ENCODE measurements at regions not wholly inside any gene's neighbourhood (a gene's known extent, or its start where the extent isn't known, plus 50 kb on each side); places are given as distances from the start of the nearest gene placed in this dataset.

DNA sequence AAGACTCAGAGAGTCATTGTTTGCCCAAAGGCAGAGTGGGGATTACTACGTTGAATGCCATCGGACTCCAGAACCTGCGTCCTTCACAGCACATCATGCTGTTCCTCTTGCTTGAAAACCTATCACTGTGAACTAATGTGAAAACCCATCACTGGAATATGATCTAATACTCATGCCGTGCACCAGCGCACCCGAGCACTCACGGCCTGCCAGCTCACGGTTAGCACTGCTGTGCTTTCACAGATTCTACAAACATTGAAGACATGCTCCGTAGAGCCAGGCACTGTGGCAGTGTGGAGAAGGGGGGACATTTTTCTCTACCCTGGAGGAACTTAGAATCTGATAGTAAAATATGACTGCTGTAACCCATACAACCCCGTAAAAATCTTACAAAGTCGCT lies 350.4 kb downstream of the C16orf95 start:
- H3K9me3 ChIP-seq (ENCODE audit: control insufficient read depth, low read length): no peaks in the 10 kb centered on the region
- H3K27me3 ChIP-seq (ENCODE audit: control insufficient read depth, insufficient read depth, low read length): no peaks in the 10 kb centered on the region
- H3K4me1 ChIP-seq: no peaks in the 10 kb centered on the region
- H3K4me2 ChIP-seq (ENCODE audit: low read length): no peak overlapping the region
- H3K36me3 ChIP-seq (ENCODE audit: control insufficient read depth, insufficient read depth, low read length): no peaks in the 10 kb centered on the region
- no peaks in the 10 kb centered on the region for H3K79me2 ChIP-seq
- H3K9ac ChIP-seq: no peak overlapping the region
- H3K27ac ChIP-seq: no peak overlapping the region
- no peak overlapping the region for H3K4me3 ChIP-seq (ENCODE audit: low read depth, low read length)
- no peak overlapping the region for H2AFZ ChIP-seq
- TF ChIP-seq, protein P1, sequence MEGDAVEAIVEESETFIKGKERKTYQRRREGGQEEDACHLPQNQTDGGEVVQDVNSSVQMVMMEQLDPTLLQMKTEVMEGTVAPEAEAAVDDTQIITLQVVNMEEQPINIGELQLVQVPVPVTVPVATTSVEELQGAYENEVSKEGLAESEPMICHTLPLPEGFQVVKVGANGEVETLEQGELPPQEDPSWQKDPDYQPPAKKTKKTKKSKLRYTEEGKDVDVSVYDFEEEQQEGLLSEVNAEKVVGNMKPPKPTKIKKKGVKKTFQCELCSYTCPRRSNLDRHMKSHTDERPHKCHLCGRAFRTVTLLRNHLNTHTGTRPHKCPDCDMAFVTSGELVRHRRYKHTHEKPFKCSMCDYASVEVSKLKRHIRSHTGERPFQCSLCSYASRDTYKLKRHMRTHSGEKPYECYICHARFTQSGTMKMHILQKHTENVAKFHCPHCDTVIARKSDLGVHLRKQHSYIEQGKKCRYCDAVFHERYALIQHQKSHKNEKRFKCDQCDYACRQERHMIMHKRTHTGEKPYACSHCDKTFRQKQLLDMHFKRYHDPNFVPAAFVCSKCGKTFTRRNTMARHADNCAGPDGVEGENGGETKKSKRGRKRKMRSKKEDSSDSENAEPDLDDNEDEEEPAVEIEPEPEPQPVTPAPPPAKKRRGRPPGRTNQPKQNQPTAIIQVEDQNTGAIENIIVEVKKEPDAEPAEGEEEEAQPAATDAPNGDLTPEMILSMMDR (IDR thresholded peaks at IDR 0.05): no peak

DNA sequence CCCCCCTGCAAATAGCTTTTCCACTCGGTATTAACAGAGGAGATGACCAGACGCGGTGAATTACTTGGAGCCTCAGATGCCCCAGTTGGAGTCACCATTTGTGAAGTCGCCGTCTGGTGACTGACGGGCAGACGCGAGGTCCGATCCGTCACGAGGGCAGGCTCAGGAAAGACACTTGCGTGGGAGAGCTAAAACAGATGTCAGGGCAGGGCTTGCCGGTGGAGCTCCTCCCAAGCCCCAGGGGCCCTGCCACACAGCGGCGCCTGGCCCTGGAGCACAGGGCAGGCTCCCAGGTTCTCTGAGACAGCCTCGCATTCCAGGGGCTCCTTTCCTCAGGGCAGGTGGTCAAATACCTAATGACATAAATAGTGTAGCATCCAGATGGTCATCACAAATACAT lies 348.3 kb downstream of the C16orf95 start:
- Histone ChIP-seq H2AFZ (no peak overlapping the region), H3K27me3 (ENCODE audit: control insufficient read depth, insufficient read depth, low read length) (no peaks in the 10 kb centered on the region), H3K4me3 (ENCODE audit: low read depth, low read length) (no peak overlapping the region), H3K9me3 (ENCODE audit: control insufficient read depth, low read length) (no peaks in the 10 kb centered on the region), H3K9ac (no peak overlapping the region), H3K4me1 (no peaks in the 10 kb centered on the region), H3K4me2 (ENCODE audit: low read length) (no peak overlapping the region), H3K36me3 (ENCODE audit: control insufficient read depth, insufficient read depth, low read length) (no peaks in the 10 kb centered on the region), H3K27ac (no peak overlapping the region), H3K79me2 (no peaks in the 10 kb centered on the region)
- TF ChIP-seq, protein P1 (IDR thresholded peaks at IDR 0.05): no peak

DNA sequence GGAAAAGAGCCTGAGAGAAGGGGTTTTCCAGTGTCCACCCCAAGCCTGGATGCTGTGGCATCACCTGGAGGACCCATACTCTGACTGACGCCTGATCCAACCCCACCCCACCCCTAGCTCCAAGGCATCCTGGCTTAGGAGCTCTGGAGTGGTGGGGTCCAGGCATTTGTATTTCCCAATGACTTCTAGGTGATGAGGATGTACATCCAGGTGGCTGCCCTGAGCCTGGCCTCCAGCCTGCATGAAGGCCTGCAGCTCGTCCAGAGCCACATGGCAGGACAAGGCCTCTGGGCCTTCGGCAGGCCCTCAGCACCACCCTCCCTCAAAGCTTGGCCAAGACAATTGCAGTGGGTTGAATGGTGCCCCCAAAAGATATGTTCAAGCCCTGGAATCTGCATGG lies 347.5 kb downstream of the C16orf95 start:
- H3K4me2 ChIP-seq (ENCODE audit: low read length): no peak overlapping the region

DNA sequence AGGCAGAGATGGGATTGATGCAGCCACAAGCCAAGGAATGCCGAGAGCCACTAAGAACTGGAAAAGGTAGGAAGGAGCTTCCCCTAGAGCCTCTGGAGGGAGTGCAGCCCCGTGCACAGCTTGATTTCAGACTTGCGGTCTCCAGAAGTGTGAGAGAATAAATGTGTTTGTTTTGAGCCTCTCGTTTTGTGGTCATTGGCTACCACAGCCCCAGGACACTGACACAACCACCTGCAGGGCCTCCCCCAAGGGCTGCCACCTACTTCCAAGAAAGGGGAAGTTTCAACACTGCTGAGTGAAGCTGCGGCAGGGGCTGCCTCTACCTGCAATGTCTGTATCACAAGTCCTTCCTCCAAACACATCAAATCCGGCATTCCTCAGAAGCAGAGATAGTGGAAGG lies 346.9 kb downstream of the C16orf95 start:
- no peak overlapping the region for H2AFZ ChIP-seq
- H3K4me2 ChIP-seq (ENCODE audit: low read length): no peak overlapping the region
- no peak overlapping the region for H3K27ac ChIP-seq
- H3K36me3 ChIP-seq (ENCODE audit: control insufficient read depth, insufficient read depth, low read length): no peaks in the 10 kb centered on the region
- TF ChIP-seq, protein P1 (IDR thresholded peaks at IDR 0.05): no peak
- H3K79me2 ChIP-seq: no peaks in the 10 kb centered on the region
- H3K4me1 ChIP-seq: no peaks in the 10 kb centered on the region
- no peaks in the 10 kb centered on the region for H3K9me3 ChIP-seq (ENCODE audit: control insufficient read depth, low read length)
- H3K4me3 ChIP-seq (ENCODE audit: low read depth, low read length): no peak overlapping the region
- no peak overlapping the region for H3K9ac ChIP-seq
- H3K27me3 ChIP-seq (ENCODE audit: control insufficient read depth, insufficient read depth, low read length): no peaks in the 10 kb centered on the region

More for the DNA sequence above, 347.5 kb downstream of the C16orf95 start:
- H3K4me3 ChIP-seq (ENCODE audit: low read depth, low read length): no peak overlapping the region
- no peak overlapping the region for H2AFZ ChIP-seq
- TF ChIP-seq, protein P1 (IDR thresholded peaks at IDR 0.05): no peak
- no peaks in the 10 kb centered on the region for H3K9me3 ChIP-seq (ENCODE audit: control insufficient read depth, low read length)
- no peaks in the 10 kb centered on the region for H3K27me3 ChIP-seq (ENCODE audit: control insufficient read depth, insufficient read depth, low read length)
- H3K36me3 ChIP-seq (ENCODE audit: control insufficient read depth, insufficient read depth, low read length): no peaks in the 10 kb centered on the region
- H3K9ac ChIP-seq: no peak overlapping the region
- no peaks in the 10 kb centered on the region for H3K79me2 ChIP-seq
- no peaks in the 10 kb centered on the region for H3K4me1 ChIP-seq
- no peak overlapping the region for H3K27ac ChIP-seq

DNA sequence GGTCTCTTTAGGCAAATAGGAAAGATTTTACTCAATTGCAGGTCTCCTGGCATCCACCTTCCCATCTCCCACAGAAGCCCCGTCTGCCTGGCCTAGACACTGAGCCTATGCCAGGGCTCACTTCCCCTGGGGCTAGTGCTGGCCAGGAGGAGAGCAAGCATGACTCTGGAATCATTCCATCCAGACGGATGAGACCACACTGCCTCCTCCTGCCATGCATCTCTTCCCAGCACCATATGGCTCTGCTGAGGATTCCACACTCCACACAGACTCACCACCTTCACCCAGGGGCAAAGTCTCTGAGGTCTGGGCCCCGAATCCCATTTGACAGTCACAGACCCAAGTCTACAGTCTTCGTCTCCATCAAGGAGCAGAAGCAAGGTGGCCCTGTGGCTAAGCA lies 346.5 kb downstream of the C16orf95 start:
- Histone ChIP-seq H3K27ac (no peak overlapping the region), H2AFZ (no peak overlapping the region), H3K4me3 (ENCODE audit: low read depth, low read length) (no peak overlapping the region), H3K36me3 (ENCODE audit: control insufficient read depth, insufficient read depth, low read length) (no peaks in the 10 kb centered on the region), H3K4me2 (ENCODE audit: low read length) (no peak overlapping the region), H3K4me1 (no peaks in the 10 kb centered on the region), H3K27me3 (ENCODE audit: control insufficient read depth, insufficient read depth, low read length) (no peaks in the 10 kb centered on the region), H3K9ac (no peak overlapping the region), H3K9me3 (ENCODE audit: control insufficient read depth, low read length) (no peaks in the 10 kb centered on the region), H3K79me2 (no peaks in the 10 kb centered on the region)
- TF ChIP-seq, protein P1 (IDR thresholded peaks at IDR 0.05): no peak
